Nucleus accumbens (tissue), 56 donors: ENCODE measurements at regions not wholly inside any gene's neighbourhood (a gene's known extent, or its start where the extent isn't known, plus 50 kb on each side); places are given as distances from the start of the nearest gene placed in this dataset.
"Not testable (repeated sequence)": the region's sequence is repeated elsewhere in the genome, so short reads cannot be mapped to it uniquely, and the experiment has no call there.

Experiments
- DNase-seq, 56 donors: peaks; one replicate each; lab custom pipeline; 2025; lab: John Stamatoyannopoulos, UW

DNA sequence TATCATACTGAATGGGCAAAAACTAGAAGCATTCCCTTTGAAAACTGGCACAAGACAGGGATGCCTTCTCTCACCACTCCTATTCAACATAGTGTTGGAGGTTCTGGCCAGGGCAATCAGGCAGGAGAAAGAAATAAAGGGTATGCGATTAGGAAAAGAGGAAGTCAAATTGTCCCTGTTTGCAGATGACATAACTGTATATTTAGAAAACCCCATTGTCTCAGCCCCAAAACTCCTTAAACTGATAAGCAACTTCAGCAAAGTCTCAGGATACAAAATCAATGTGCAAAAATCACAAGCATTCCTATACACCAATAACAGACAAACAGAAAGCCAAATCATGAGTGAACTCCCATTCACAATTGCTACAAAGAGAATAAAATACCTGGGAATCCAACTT lies 52.5 kb upstream of the CCDC71L start:
- not testable (repeated sequence) for DNase-seq

DNA sequence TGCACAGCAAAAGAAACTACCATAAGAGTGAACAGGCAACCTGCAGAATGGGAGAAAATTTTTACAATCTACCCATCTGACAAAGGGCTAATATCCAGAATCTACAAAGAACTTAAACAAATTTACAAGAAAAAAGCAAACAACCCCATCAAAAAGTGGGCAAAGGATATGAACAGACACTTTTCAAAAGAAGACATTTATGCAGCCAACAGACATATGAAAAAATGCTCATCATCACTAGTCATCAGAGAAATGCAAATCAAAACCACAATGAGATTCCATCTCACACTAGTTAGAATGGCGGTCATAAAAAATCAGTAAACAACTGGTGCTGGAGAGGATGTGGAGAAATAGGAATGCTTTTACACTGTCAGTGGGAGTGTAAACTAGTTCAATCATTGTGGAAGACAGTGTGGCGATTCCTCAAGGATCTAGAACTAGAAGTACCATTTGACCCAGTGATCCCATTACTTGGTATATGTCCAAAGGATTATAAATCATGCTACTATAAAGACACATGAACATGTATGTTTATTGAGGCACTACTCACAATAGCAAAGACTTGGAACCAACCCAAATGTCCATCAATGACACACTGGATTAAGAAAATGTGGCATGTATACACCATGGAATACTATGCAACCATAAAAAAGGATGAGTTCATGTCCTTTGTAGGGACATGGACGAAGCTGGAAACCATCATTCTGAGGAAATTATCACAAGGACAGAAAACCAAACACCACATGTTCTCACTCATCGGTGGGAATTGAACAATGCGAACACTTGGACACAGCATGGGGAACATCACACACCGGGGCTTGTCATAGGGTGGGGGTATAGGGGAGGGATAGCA lies 53.9 kb upstream of the CCDC71L start:
- DNase-seq: not testable (repeated sequence)

DNA sequence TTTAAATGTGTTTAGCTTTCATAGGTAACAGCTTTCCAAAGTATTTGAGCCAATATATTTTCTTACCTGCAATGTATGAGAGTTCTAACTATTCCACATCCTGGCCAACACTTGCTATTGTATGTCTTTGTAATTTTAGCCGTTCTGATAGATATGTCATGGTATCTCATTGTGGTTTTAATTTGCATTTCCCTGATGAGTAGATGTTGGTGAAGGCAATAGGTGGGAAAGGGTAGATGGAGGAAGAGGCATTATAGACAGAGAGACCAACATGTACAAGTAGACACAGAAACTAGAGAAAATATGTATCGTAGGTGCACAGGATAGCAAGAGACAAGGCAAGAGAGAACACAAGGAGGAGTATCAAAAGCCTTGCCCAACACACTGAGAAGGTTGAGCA lies 54.8 kb upstream of the CCDC71L start:
- no peak for DNase-seq

DNA sequence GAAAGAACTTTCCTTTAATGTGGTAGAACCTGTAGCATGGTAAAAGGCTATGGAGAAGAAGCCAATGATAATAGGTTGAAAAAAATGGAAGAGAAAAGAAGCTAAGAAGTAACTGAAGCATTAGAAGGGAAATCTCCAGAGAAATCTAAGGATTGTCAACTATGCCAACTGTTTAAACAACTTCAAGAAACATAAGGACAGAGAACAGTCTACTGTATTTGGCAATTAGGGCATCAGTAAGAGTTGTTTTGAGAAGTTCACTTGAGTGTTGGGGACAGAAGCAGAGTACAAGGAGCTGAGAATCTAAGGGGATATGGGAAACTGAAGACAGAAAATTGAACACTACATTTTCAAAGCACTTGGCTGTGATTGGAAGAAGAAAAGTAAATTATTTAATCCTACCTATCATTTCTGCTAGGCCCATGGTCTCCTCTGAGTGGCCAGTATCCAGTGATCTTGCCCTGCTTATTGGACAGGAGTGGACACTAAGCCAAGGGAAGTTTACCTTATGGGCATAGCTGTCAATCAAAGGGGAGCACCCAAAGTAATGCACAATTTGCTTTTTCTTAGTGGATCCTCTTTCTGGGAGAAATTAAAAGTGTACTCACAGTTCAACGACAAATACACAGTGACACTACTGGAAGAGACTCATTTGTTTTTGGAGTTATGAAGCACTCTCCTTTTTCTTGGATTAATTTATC lies 56.4 kb upstream of the CCDC71L start:
- no peak for DNase-seq

DNA sequence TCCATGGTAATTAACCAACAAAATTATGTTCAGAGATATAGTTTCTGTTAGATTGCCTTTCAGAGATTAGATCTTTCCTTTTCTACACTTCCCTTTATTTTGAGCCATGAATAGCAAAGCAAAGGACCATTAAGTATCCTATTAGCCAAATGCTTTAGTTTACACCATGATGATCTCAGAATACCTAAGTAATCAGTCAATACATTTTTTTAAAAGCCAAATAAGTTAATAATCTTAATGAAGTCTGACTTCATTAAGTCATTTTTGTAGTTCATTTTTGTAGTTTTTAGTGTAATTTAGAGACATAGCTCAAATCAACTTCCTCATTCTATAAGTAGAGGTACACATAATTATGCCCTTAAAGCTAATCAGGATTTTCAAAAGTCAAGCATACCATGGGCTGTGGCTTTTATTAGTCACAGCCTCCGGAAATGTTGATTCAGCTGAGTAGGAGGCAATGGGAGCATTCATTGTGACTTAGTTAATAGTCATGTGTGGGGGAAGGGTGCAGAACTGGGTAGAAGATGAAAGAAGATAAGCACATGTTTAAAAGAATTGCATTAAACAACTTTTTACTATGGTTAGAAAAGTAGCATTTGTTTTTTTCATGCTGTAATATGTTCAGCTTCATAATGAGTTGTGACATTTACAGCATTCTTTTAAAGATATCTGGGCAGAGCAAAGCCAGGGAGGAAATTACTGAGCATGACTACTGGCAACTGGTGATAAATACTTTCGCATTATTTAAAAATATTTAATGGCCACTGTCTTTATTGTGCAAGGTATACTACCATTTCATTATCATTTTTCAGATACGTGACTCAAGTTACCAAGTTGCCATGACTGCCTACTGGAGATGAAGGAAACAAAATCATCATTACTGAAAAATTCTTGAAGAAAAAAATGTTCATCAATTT lies 57.3 kb upstream of the CCDC71L start:
- peak in 10 of 56 donors; percentile 3 to 49 (median 16) for DNase-seq

- DNase-seq: no peak
Measured at GRCh38 chr7:106720641-106721040, 59.7 kb upstream of the CCDC71L start.

- DNase-seq: no peak
Measured at GRCh38 chr7:106721816-106722785, 61.1 kb upstream of the CCDC71L start.

- DNase-seq: no peak
Measured at GRCh38 chr7:106723398-106723797, 62.4 kb upstream of the CCDC71L start.

GRCh38 chr7:106729720-106730385 lies 68.9 kb upstream of the CCDC71L start:
- DNase-seq: no peak

DNA sequence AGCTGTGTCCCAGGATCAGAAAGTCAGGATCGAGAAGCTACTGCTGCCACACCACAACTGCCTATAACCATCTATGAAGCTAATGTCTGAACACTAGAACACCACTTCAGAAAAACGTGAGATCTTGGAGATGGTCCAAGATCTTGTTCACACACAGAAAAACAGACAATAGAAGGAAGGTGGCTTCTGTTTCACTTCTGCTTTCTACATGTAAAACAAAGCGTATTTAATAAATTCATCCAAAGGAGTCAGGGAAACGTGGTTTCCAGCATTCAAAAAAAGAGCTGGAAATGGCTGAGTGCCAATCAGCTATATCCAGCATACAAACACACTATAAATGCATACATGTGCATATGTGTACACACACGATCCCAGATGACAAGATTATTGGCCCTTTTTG lies 70.2 kb upstream of the CCDC71L start:
- no peak for DNase-seq

GRCh38 chr7:106731646-106732444 lies 70.9 kb upstream of the CCDC71L start:
- no peak for DNase-seq

DNA sequence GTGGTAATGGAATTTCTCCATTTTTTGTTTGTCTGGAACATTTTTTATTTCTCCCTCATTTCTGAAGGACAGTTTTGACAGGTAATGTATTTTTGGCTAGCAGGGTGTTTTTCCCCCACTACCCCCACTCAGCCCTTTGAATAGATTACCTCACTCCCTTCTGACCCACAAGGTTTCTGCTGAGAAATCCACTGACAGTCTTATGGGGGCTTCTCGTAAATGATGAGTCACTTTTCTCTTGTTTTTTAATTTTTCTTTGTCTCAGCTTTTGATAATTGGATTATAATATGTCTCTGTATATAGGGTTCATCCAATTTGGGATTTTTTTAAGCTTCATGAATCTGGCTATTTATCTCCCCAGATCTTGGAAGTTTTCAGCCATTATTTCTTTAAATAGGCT lies 74.7 kb upstream of the CCDC71L start:
- no peak for DNase-seq

- DNase-seq: no peak
Measured at GRCh38 chr7:106736123-106736507, 75.2 kb upstream of the CCDC71L start.

DNA sequence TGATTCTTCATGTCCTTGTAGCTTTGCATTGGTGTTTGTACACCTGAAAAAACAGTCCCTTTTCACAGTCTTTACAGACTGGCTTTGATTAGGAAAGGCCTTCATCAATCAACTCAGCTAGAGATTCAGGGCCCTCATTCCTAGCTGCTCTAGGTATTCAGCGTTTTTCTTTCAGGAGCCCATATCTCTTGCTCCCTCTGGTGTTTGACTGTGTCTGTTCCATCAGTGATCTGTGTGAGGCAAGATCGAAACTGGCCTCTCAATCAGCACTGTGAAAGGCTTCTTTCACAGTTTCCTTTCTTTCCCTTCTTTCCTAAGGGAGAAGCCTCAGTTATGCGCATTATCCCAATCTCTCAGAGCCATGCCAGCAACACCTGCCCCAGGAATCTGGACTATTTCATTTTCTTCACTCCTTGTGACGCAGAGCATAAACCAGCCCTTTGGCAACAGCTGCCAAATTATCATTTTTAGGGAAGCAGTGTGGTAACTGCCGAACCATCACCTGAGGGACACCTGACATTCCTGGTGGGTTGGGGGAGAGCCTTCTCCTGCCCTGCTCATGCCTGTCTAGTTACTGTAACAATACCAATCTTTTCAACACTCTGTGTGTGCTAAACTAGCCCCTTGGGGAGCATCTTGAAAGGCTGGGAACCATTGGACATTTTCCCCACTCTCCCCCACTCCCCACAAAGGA lies 75.7 kb upstream of the CCDC71L start:
- peak in 1 of 56 donors; percentile 2 for DNase-seq

- DNase-seq: no peak
Measured at GRCh38 chr7:106737202-106737562, 76.2 kb upstream of the CCDC71L start.

DNA sequence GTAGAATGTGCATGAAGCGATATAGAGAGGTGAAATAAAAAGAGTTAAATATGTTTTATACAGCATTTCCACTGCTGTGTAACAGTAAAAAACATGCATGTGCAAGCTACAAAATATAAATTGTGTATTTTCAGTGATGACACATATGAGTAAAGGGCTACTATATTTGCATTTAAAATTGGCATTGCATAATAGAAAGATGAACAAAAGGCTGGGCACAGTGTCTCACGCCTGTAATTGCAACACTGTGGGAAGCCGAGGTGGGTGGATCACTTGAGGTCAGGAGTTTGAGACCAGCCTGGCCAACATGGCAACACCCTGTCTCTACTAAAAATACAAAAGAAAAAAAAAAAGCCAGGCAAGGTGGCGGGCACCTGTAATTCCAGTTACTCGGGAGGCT lies 79.8 kb upstream of the CCDC71L start:
- no peak for DNase-seq

DNA sequence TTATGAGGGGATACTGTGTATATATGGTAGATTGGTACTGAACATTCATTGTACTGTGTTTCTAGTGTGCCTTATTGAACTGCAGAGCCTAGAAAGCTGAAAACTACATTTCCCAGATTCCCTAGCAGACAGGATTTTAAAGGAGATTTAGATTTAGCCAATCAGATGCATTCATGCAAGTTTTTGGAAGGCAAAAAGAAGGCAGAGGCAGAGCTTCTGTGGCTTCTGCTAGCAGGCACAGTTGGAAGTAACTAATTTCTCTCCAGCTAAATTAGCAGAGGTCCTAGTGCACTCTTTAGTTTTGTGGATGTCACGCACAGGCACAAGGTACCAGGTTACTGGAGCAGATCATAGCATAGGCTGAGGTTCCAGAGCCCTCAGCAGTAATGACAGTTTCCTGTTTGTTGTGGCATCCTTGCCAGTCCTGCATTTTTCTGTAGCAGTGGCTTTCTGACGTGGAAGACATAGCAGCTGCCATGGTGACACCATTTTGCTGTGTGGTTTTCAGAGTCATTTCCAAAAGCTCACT lies 83.7 kb upstream of the CCDC71L start:
- DNase-seq: no peak

- DNase-seq: not testable (repeated sequence)
Measured at GRCh38 chr7:106747301-106747700, 86.3 kb upstream of the CCDC71L start.
